Natural killer cell (primary cell): ENCODE measurements at regions not wholly inside any gene's neighbourhood (a gene's known extent, or its start where the extent isn't known, plus 50 kb on each side); places are given as distances from the start of the nearest gene placed in this dataset.

Source experiments
- ATAC-seq, 3 donors: fragments of 150-1000 bp in 2 of 3; fragments of 200-7000 bp in 1 of 3; cut with Tn5 transposase; 1 replicate in 1 of 3; 2 replicates in 2 of 3; pipeline ENCODE4 v1.10.0; 2021; ENCODE audit warnings: mild to moderate bottlenecking in 2 of 3, moderate library complexity in 2 of 3
- DNase-seq, 2 donors: peaks; one replicate each; pipeline versions ENCODE4 v3.0.0 to v3.0.0-alpha.2; 2013 to 2021; ENCODE audit warnings: mixed read lengths in 1 of 2
- H3K27ac ChIP-seq: one replicate; pipeline ENCODE4 v1.5.1; 2013; ENCODE audit warnings: mild to moderate bottlenecking, low read length
- H3K27me3 ChIP-seq: one replicate; pipeline ENCODE4 v1.6.1; 2013; ENCODE audit warnings: low read length; ENCODE audit not compliant: control insufficient read depth, insufficient read depth
- H3K36me3 ChIP-seq: one replicate; pipeline ENCODE4 v1.6.1; 2013; ENCODE audit warnings: low read length; ENCODE audit not compliant: control insufficient read depth, insufficient read depth
- H3K4me1 ChIP-seq: one replicate; pipeline ENCODE4 v1.6.1; 2013; ENCODE audit warnings: low read length; ENCODE audit not compliant: control insufficient read depth, insufficient read depth
- H3K4me3 ChIP-seq: one replicate; pipeline ENCODE4 v1.5.1; 2013; ENCODE audit warnings: low read length
- H3K9me3 ChIP-seq: one replicate; pipeline ENCODE4 v1.6.1; 2013; ENCODE audit warnings: low read length; ENCODE audit not compliant: control insufficient read depth, insufficient read depth
- H3K27ac Mint-ChIP-seq, 2 donors: one replicate each; pipeline ENCODE4 v1.8.0; 2022; ENCODE audit warnings: mild to moderate bottlenecking in 2 of 2, mixed read lengths in 2 of 2, moderate library complexity in 1 of 2
- H3K27me3 Mint-ChIP-seq, 2 donors: one replicate each; pipeline ENCODE4 v1.8.0; 2022; ENCODE audit warnings: low read depth in 2 of 2, mixed read lengths in 2 of 2
- H3K36me3 Mint-ChIP-seq: one replicate; pipeline ENCODE4 v1.8.0; 2022; ENCODE audit warnings: mixed read lengths
- H3K4me1 Mint-ChIP-seq, 2 donors: one replicate each; pipeline ENCODE4 v1.8.0; 2022; ENCODE audit warnings: mixed read lengths in 2 of 2
- H3K4me3 Mint-ChIP-seq: one replicate; pipeline ENCODE4 v1.8.0; 2022; ENCODE audit warnings: mild to moderate bottlenecking, moderate library complexity, mixed read lengths
- H3K9me3 Mint-ChIP-seq, 2 donors: one replicate each; pipeline ENCODE4 v1.8.0; 2022; ENCODE audit warnings: mixed read lengths in 2 of 2
- WGBS: methylation state at CpG from one replicate; pipeline ENCODE4 v1.1.7; 2013; ENCODE audit warnings: missing lambda C conversion rate; ENCODE audit not compliant: insufficient coverage; 5-methylcytosine and 5-hydroxymethylcytosine counted together
- intact Hi-C: fragments of 100-400 bp; cut with micrococcal nuclease; formaldehyde crosslinking; loops from one replicate; pipeline ENCODE4 v1.14.2; 2022
- TF ChIP-seq, protein P1 (sequence below): fragments of 200-600 bp; IDR thresholded peaks from one replicate; pipeline ENCODE4 v1.8.0; 2022; ENCODE audit warnings: antibody characterized with exemption

DNA sequence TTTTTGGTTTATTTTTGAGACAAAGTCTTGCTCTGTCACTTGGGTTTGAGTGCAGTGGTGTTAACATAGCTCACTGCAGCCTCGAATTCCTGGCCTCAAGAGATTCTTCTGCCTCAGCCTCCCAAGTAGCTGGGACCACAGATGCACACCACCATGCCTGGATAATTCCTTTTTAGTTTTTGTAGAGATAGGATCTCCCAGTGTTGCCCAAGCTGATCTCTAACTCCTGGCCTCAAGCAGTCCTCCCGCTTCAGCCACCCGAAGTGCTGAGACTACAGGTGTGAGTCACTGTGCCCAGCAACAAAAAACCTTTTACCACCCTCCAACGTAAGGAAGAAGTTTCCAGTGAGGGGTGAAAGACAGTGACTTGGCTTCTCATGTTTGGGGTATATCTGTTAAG lies 81.1 kb upstream of the TSHZ3 start:
- no peak overlapping the region for H3K4me3 ChIP-seq
- no peaks in the 10 kb centered on the region for H3K27me3 ChIP-seq
- no peaks in the 10 kb centered on the region for H3K4me1 ChIP-seq
- Mint-ChIP-seq H3K27ac (no peak overlapping the region), H3K9me3 (no peaks in the 10 kb centered on the region), H3K4me3 (no peak overlapping the region), H3K27me3 (peaks cover 7 to 9% of the 10 kb centered on the region in 2 donors), H3K36me3 (no peaks in the 10 kb centered on the region), H3K4me1 (no peaks in the 10 kb centered on the region)
- intact Hi-C loops: no loop called here
- H3K9me3 ChIP-seq: no peaks in the 10 kb centered on the region
- H3K36me3 ChIP-seq: no peaks in the 10 kb centered on the region
- no peak for ATAC-seq
- TF ChIP-seq, protein P1, sequence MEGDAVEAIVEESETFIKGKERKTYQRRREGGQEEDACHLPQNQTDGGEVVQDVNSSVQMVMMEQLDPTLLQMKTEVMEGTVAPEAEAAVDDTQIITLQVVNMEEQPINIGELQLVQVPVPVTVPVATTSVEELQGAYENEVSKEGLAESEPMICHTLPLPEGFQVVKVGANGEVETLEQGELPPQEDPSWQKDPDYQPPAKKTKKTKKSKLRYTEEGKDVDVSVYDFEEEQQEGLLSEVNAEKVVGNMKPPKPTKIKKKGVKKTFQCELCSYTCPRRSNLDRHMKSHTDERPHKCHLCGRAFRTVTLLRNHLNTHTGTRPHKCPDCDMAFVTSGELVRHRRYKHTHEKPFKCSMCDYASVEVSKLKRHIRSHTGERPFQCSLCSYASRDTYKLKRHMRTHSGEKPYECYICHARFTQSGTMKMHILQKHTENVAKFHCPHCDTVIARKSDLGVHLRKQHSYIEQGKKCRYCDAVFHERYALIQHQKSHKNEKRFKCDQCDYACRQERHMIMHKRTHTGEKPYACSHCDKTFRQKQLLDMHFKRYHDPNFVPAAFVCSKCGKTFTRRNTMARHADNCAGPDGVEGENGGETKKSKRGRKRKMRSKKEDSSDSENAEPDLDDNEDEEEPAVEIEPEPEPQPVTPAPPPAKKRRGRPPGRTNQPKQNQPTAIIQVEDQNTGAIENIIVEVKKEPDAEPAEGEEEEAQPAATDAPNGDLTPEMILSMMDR: no peak
- H3K27ac ChIP-seq: no peak overlapping the region
- 80% methylated on average over 4 of the region's 4 CpGs for WGBS
- no peak for DNase-seq

DNA sequence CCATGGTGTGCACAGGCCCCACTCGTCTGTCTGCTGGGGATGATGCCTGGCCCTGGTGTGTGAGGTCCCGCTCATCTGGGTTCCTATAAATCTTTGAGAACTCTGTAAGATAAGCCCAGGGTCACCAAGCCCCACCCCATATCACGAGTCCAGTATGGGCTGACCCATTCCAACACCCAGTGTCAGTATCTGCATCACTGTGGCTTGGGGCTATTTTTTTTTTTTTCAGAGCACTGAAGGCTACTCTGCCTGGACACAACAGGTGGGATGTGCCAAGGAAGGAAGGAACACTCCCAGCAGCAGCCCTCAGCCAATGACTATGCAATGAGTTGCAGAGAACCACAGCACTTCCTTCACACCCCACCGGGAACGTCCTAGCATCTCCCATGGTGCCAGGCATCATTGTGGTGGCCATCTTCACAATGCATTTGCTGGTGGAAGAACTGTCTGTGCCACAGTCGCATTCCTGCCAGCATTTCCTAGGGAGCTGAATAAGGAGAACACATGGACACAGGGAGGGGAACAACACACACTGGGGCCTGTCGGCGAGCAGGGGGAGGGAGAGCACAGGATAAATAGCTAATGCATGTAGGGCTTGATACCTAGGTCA lies 83.1 kb upstream of the TSHZ3 start:
- intact Hi-C loops: no loop called here
- Histone ChIP-seq H3K4me1 (no peaks in the 10 kb centered on the region), H3K9me3 (no peaks in the 10 kb centered on the region), H3K27ac (no peak overlapping the region), H3K27me3 (no peaks in the 10 kb centered on the region), H3K4me3 (no peak overlapping the region), H3K36me3 (no peaks in the 10 kb centered on the region)
- Mint-ChIP-seq H3K27me3 (peaks cover 0 to 10% of the 10 kb centered on the region in 2 donors), H3K27ac (no peak overlapping the region), H3K36me3 (no peaks in the 10 kb centered on the region), H3K4me3 (no peak overlapping the region), H3K4me1 (no peaks in the 10 kb centered on the region), H3K9me3 (peaks cover 0 to 2% of the 10 kb centered on the region in 2 donors)
- no peak for ATAC-seq
- TF ChIP-seq, protein P1: no peak
- no peak for DNase-seq
- WGBS: 77% methylated on average over 8 of the region's 8 CpGs

DNA sequence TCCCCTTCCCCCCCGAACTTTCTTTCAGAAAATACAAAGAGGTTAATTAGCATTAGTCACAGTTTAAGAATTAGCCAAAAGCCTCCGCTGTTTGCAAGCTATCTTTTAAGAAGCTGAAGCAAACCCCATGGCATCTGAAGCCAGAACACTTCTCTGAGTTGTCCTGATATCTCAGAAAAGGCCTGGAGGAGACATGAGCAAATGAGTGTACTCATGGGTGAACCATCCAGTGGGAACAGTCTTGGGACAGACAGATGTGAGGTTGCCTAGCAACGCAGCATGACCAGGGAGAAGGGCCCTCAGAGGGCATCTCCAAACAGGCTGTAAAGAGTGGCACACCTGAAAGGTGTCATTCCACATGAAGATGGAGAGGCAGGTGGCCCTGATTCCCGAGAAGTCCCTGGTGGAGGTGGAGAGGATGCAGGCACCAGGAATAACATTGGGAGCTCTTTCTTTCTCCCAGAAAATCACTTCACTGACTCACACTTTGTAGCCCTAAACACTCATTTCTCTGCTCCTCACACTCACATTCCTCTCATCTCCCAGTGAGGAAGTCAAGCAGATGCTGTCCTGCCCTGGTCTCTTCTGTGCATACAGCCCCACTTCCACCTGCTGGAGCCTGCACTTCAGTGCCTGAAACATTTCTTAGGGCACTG lies 87.0 kb upstream of the TSHZ3 start:
- peaks cover 0 to 2% of the 10 kb centered on the region in 2 donors for H3K9me3 Mint-ChIP-seq
- ATAC-seq (no peak), DNase-seq (no peak)
- H3K4me1 ChIP-seq: no peaks in the 10 kb centered on the region
- TF ChIP-seq, protein P1: no peak
- H3K36me3 ChIP-seq: no peaks in the 10 kb centered on the region
- WGBS: 74% methylated on average over 4 of the region's 4 CpGs
- no peaks in the 10 kb centered on the region for H3K27me3 ChIP-seq
- H3K27ac ChIP-seq: no peak overlapping the region
- H3K4me3 ChIP-seq: no peak overlapping the region
- no peak overlapping the region for H3K27ac Mint-ChIP-seq
- intact Hi-C loops: no loop called here
- H3K4me3 Mint-ChIP-seq: no peak overlapping the region
- H3K27me3 Mint-ChIP-seq: peaks cover 9 to 15% of the 10 kb centered on the region in 2 donors
- no peaks in the 10 kb centered on the region for H3K4me1 Mint-ChIP-seq
- no peaks in the 10 kb centered on the region for H3K9me3 ChIP-seq
- H3K36me3 Mint-ChIP-seq: no peaks in the 10 kb centered on the region
